GM21515 (cell line): ENCODE measurements at regions not wholly inside any gene's neighbourhood (a gene's known extent, or its start where the extent isn't known, plus 50 kb on each side); places are given as distances from the start of the nearest gene placed in this dataset.
"Not testable (repeated sequence)": the region's sequence is repeated elsewhere in the genome, so short reads cannot be mapped to it uniquely, and the experiment has no call there.

Experiments used
- ATAC-seq: cut with Tn5 transposase; IDR thresholded peaks from one replicate; pipeline ENCODE4 v1.9.1; 2021; ENCODE audit not compliant: unreplicated experiment

GRCh38 chr15:56811586-56811985 lies 78.3 kb upstream of the ZNF280D start:
- no peak for ATAC-seq

- ATAC-seq: no peak
Observed at GRCh38 chr15:56808160-56808559, 74.9 kb upstream of the ZNF280D start.

DNA sequence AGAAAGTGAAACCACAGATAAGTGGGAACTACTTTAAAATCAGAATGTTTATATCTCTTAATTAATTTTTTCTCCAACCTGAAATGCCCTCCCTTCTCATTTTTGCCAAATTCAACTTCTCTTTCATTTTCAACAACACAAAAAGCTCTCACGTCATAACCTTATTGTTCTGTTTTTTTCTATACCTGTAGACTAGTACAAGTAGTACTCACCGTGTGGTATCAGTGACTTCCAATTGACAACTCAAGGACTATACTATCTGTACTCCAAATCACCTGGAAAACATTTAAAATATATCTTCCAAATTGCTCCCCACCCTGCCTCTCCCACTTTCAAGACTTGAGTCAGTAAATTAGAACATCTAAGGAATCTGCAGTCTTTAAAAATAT lies 72.8 kb upstream of the ZNF280D start:
- no peak for ATAC-seq

DNA sequence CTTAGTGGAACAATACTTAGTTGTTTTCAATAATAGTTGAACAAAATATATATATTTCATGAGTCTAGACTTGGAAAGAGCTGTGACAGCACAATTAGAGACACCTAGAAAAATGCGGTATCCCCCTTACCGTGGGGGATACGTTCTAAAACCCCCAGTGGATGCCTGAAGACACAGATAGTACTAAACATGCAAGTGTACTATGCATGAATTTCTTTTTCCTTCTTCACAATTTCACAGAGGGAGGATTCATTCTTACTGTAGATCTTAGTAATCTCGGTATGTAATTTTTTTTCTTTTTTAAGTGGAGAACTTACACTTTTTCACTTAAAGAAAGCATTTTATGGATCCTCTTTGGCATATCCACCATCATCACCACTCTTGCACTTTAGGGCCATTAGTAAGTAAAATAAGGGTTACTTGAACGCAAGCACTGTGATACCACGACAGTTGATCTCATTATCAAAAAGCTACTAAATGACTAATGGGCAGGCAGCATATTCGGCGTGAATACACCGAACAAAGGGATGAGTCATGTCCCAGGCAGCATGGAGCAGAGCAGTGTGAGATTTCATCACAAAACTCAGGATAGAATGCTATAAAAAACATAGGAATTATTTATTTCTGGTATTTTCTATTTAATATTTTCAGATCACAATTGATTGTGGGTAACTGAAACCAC lies 72.3 kb upstream of the ZNF280D start:
- ATAC-seq: no peak

DNA sequence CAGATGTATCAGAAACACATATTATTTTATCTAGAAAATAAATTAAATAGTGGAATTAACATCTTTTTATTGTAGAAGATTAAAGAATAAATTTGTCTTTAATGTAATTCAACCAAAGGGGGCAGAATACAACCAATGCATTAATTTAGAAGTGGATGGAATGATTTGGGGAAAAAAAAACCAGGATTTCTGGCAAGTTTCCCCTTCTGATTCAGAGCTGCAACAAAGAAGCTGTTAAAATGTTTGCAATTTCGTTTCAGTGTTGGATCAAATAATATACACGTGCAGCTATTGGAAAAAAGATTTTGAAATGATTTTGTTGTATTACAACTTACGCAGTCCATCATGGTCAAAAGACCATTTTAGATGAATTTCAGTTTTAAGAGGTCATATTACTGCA lies 71.6 kb upstream of the ZNF280D start:
- ATAC-seq: no peak

DNA sequence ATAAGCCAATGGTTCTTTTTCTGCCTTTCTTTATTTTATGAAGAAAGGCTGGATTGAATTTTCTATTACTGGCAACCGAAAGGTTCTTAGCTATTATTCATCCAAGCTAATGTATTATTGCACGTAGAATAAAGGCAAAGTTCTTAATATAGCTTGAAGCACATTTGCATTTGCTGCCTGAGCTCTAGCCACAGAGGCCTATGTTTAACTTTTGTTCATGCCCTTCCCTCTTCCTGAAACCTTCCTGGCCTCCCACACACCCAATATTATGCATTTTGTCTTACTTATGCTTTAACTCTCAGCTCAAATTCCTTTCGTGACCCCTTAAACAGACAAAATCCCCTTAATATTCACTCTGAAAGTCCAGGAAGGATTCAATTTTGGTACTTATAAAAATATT lies 71.0 kb upstream of the ZNF280D start:
- no peak for ATAC-seq

DNA sequence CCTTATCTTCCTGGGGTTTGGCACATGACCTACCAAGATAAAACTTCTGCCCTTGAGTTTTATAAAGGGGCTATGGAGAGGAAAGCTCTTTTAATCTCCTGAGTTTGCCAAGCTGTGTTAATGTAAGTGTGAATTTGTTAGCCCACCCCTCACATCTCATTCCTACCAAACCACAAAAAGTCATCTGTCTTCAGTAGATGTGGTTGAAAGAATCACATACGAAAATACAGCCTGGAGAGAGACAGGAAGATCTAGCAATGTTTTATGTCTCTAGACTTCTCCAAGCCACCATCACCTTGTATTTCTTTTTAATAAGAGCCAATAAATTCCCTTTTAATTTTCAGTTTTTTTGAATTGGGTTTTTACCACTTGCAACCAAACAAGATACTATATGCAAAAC lies 68.9 kb upstream of the ZNF280D start:
- ATAC-seq: no peak

GRCh38 chr15:56798639-56799038 lies 65.3 kb upstream of the ZNF280D start:
- ATAC-seq: no peak

DNA sequence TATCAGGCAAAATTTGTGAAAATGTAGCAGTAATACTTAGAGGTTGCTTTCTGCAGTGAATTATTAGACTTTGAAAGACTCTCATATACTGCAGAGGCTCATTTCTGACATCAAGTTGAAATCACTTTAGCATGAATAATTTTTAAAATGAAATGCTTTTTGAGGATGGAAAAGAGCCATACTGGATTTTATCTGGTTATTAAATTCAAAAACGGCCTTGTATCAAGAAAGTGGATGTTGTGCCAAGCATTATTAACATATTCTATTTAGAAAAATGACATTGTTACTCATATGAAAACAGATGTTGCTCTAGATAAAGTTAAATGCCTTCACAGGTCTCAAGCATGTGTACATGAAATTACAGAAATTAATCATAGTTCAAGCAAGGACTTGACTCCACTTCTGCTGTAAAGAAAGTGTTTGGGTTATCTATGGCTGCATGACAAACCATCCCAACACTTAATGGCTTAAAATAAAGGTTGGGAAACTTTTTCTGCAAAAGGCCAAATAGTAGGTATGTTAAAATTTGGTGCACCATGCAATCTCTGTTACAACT lies 64.5 kb upstream of the ZNF280D start:
- no peak for ATAC-seq

GRCh38 chr15:56795502-56795901 lies 62.2 kb upstream of the ZNF280D start:
- ATAC-seq: no peak

- ATAC-seq: no peak
Observed at GRCh38 chr15:56794553-56795329, 61.4 kb upstream of the ZNF280D start.

GRCh38 chr15:56794165-56794552 lies 60.9 kb upstream of the ZNF280D start:
- ATAC-seq: no peak

- no peak for ATAC-seq
Observed at GRCh38 chr15:56792211-56792610, 58.9 kb upstream of the ZNF280D start.

DNA sequence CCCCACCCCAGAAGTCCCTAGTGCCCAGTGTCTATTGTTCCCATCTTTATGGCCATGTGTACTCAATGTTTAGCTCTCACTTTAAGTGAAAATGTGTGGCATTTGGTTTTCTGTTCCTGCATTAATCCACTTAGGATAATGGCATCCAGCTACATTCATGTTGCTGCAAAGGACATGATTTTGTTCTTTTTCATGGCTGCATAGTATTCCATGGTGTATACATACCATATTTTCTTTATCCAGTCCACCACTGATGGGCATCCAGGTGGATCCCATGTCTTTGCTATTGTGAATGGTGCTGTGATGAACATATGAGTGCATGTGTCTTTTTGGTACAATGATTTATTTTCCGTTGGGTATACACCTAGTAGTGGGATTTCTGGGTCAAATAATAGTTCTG lies 58.2 kb upstream of the ZNF280D start:
- not testable (repeated sequence) for ATAC-seq

GRCh38 chr15:56788359-56788758 lies 55.0 kb upstream of the ZNF280D start:
- ATAC-seq: no peak

DNA sequence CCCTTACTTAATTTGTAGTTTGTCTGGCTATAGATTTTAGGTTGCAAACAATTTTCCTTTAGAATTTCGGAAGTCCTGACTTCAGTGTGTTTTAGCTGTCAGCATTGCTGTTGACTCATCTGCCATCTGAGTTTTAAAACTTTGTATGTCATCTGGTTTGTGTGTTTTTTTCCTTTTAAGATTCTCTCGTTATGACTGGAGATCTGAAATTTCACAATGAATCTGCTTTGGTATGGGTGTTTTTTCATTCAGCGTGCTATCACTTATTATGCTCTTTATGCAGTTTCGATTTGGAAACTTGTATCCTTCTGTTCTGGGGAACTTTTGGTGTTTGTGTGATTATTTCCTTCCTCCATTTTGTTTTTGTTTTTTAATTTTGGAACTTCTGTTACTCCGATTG lies 53.7 kb upstream of the ZNF280D start:
- peak; percentile 58 for ATAC-seq

DNA sequence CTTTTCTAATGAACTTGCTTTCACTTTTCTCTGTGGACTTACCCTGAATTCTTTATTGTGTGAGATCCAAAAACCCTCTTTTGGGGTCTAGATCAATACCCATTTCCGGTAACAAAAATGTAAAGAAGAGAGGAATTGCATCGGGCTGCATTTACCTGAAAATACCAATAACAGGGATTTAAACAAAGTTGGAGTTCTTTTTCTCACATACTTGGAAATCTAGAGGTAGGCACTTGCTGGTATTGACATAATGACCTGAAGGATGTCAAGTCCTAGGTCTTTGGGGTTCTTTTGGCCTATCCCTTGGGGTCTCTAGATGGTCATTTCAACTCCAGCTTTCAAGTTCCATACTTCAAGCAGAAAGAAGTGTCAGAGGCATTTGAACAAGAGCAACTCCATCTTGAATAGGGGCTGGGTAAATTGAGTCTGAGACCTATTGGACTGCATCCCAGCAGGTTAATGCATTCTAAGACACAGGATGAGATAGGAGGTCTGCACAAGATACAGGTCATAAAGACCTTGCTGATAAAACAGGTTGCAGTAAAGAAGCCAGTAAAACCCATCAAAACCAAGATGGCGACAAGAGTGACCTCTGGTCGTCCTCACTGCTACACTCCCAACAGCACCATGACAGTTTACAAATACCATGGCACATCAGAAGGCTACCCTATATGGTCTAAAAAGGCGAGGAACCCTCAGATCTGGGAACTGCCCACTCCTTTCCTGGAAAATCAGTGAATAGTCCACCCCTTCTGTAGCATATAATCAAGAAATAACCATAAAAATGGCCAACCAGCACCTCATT lies 50.8 kb upstream of the ZNF280D start:
- no peak for ATAC-seq

- ATAC-seq: no peak
Observed at GRCh38 chr15:56783156-56783856, 50.0 kb upstream of the ZNF280D start.
